IMR-90 (cell line): ENCODE measurements at regions not wholly inside any gene's neighbourhood (a gene's known extent, or its start where the extent isn't known, plus 50 kb on each side); places are given as distances from the start of the nearest gene placed in this dataset.

Source experiments
- ATAC-seq: fragments of 200-7000 bp; cut with Tn5 transposase; 2 replicates; pipeline ENCODE4 v1.9.1; 2020; ENCODE audit warnings: low read depth, mild to moderate bottlenecking, moderate library complexity
- BruUV-seq: library from RNA; stranded (reverse); fragments of 400-500 nt; replicated peaks from 2 replicates; lab custom pipeline; 2021; lab: Mats Ljungman, UMichigan
- CTCF ChIA-PET: fragments of 300-600 bp; formaldehyde crosslinking; extraction: SDS; loops from one replicate; lab custom pipeline; 2021; ENCODE audit warnings: antibody characterized with exemption; lab: Yijun Ruan, JAX
- POLR2A ChIA-PET: fragments of 300-600 bp; sonication (Branson Sonifier 250); formaldehyde crosslinking; loops from one replicate; lab custom pipeline; 2022; ENCODE audit warnings: antibody characterized with exemption; ENCODE audit not compliant: unreplicated experiment; lab: Charles Lee
- DNase-seq: peaks from one replicate; pipeline ENCODE4 v3.0.0; 2013
- H2AFZ ChIP-seq: replicated peaks from 2 replicates; pipeline ENCODE3; 2013; ENCODE audit warnings: low read length, mild to moderate bottlenecking; ENCODE audit not compliant: poor library complexity
- H2AK5ac ChIP-seq: 2 replicates; pipeline ENCODE4 v1.6.1; 2013; ENCODE audit warnings: low read depth, low read length, inconsistent platforms
- H2AK9ac ChIP-seq: replicated peaks from 2 replicates; pipeline ENCODE3; 2013; ENCODE audit warnings: mild to moderate bottlenecking, low read depth, low read length, moderate library complexity; ENCODE audit not compliant: poor library complexity
- H2BK120ac ChIP-seq: 2 replicates; pipeline ENCODE4 v1.6.1; 2013; ENCODE audit warnings: low read depth, low read length, inconsistent platforms
- H2BK15ac ChIP-seq: 3 replicates; pipeline ENCODE4 v1.6.1; 2013; ENCODE audit warnings: low read depth, low read length, inconsistent platforms
- H2BK20ac ChIP-seq: 2 replicates; pipeline ENCODE4 v1.6.1; 2013; ENCODE audit warnings: low read depth, mild to moderate bottlenecking, inconsistent platforms, low read length, moderate library complexity
- H2BK5ac ChIP-seq: 2 replicates; pipeline ENCODE4 v1.6.1; 2013; ENCODE audit warnings: mild to moderate bottlenecking, low read depth, low read length, inconsistent platforms; ENCODE audit not compliant: poor library complexity, severe bottlenecking
- H3K14ac ChIP-seq: replicated peaks from 2 replicates; pipeline ENCODE4 v1.6.1; 2013; ENCODE audit warnings: low read depth, low read length, inconsistent platforms
- H3K18ac ChIP-seq: 2 replicates; pipeline ENCODE4 v1.6.1; 2013; ENCODE audit warnings: low read depth, low read length, control low read depth
- H3K23ac ChIP-seq: 2 replicates; pipeline ENCODE4 v1.6.1; 2013; ENCODE audit warnings: low read depth, low read length, inconsistent platforms
- H3K27ac ChIP-seq: 2 replicates; pipeline ENCODE4 v1.5.1; 2013; ENCODE audit warnings: mild to moderate bottlenecking, control low read depth, low read length; ENCODE audit not compliant: insufficient read depth
- H3K27me3 ChIP-seq: 2 replicates; pipeline ENCODE4 v1.6.1; 2013; ENCODE audit warnings: low read length; ENCODE audit not compliant: control insufficient read depth, insufficient read depth
- H3K36me3 ChIP-seq: 2 replicates; pipeline ENCODE4 v1.6.1; 2013; ENCODE audit warnings: low read length, mixed read lengths; ENCODE audit not compliant: control insufficient read depth, insufficient read depth
- H3K4ac ChIP-seq: 2 replicates; pipeline ENCODE4 v1.6.1; 2013; ENCODE audit warnings: low read depth, low read length, inconsistent platforms
- H3K4me1 ChIP-seq: 2 replicates; pipeline ENCODE4 v1.6.1; 2013; ENCODE audit warnings: low read length, mixed read lengths; ENCODE audit not compliant: control insufficient read depth, insufficient read depth
- H3K4me2 ChIP-seq: 2 replicates; pipeline ENCODE4 v1.6.1; 2013; ENCODE audit warnings: low read depth, mild to moderate bottlenecking, control low read depth, low read length, moderate library complexity
- H3K4me3 ChIP-seq: 2 replicates; pipeline ENCODE4 v1.5.1; 2013; ENCODE audit warnings: low read depth, mild to moderate bottlenecking, control low read depth, low read length, moderate library complexity; ENCODE audit not compliant: insufficient read depth
- H3K56ac ChIP-seq: 2 replicates; pipeline ENCODE4 v1.6.1; 2013; ENCODE audit warnings: low read length, inconsistent platforms; ENCODE audit not compliant: insufficient read depth; ENCODE audit errors: extremely low read depth
- H3K79me1 ChIP-seq, 2 experiments: 2 replicates each; pipeline ENCODE4 v1.6.1; 2013; ENCODE audit warnings: low read length in 2 of 2, inconsistent platforms in 1 of 2, low read depth in 1 of 2
- H3K9ac ChIP-seq: 2 replicates; pipeline ENCODE4 v1.6.1; 2013; ENCODE audit warnings: low read depth, low read length, control low read depth
- H3K9me1 ChIP-seq: 2 replicates; pipeline ENCODE4 v1.6.1; 2013; ENCODE audit warnings: low read length, inconsistent platforms; ENCODE audit not compliant: insufficient read depth
- H3K9me3 ChIP-seq: 2 replicates; pipeline ENCODE4 v1.6.1; 2013; ENCODE audit warnings: low read length; ENCODE audit not compliant: control insufficient read depth, insufficient read depth
- H4K20me1 ChIP-seq: 2 replicates; pipeline ENCODE4 v1.6.1; 2013; ENCODE audit warnings: low read length, inconsistent platforms; ENCODE audit not compliant: insufficient read depth
- H4K5ac ChIP-seq: 2 replicates; pipeline ENCODE4 v1.6.1; 2013; ENCODE audit warnings: mild to moderate bottlenecking, low read depth, low read length, control low read depth
- H4K8ac ChIP-seq, 2 experiments: 2 replicates each; pipeline ENCODE4 v1.6.1; 2013; ENCODE audit warnings: low read depth in 2 of 2, low read length in 2 of 2, control low read depth in 1 of 2, inconsistent platforms in 1 of 2
- H4K91ac ChIP-seq: 2 replicates; pipeline ENCODE4 v1.6.1; 2013; ENCODE audit warnings: low read depth, low read length, inconsistent platforms; ENCODE audit not compliant: insufficient read depth
- BHLHE40 ChIP-seq: fragments of 150-350 bp; IDR thresholded peaks from 2 replicates; pipeline ENCODE4 v1.6.1; 2016; ENCODE audit warnings: mild to moderate bottlenecking, low read depth, low read length
- CEBPB ChIP-seq: IDR thresholded peaks from 2 replicates; pipeline ENCODE4 v1.6.1; 2012; ENCODE audit warnings: low read depth, low read length, improper control_type of control experiment
- CHD1 ChIP-seq: IDR thresholded peaks from 2 replicates; pipeline ENCODE4 v1.6.1; 2012; ENCODE audit warnings: low read depth, low read length, improper control_type of control experiment
- CTCF ChIP-seq: conservative IDR thresholded peaks from 2 replicates; pipeline ENCODE4 v1.5.1; 2012; ENCODE audit warnings: mild to moderate bottlenecking, low read depth, low read length, improper control_type of control experiment
- FOS ChIP-seq: fragments of 150-350 bp; IDR thresholded peaks from 2 replicates; pipeline ENCODE4 v1.6.1; 2016; ENCODE audit warnings: low read depth, low read length
- MAFK ChIP-seq: IDR thresholded peaks from 2 replicates; pipeline ENCODE4 v1.6.1; 2012; ENCODE audit warnings: low read depth, low read length, improper control_type of control experiment
- MAZ ChIP-seq: IDR thresholded peaks from 2 replicates; pipeline ENCODE4 v1.6.1; 2012; ENCODE audit warnings: low read depth, mild to moderate bottlenecking, low read length, improper control_type of control experiment, moderate library complexity, borderline replicate concordance
- NFE2L2 ChIP-seq: fragments of 150-350 bp; IDR thresholded peaks from 2 replicates; pipeline ENCODE4 v1.6.1; 2016; ENCODE audit warnings: low read depth, mild to moderate bottlenecking, low read length
- POLR2A ChIP-seq: IDR thresholded peaks from 2 replicates; pipeline ENCODE4 v1.6.1; 2012; ENCODE audit warnings: mild to moderate bottlenecking, low read depth, low read length
- RAD21 ChIP-seq: IDR thresholded peaks from 2 replicates; pipeline ENCODE4 v1.6.1; 2012; ENCODE audit warnings: low read length, improper control_type of control experiment
- RCOR1 ChIP-seq: IDR thresholded peaks from 2 replicates; pipeline ENCODE4 v1.6.1; 2012; ENCODE audit warnings: mild to moderate bottlenecking, low read length, improper control_type of control experiment; ENCODE audit not compliant: insufficient replicate concordance
- RFX5 ChIP-seq: IDR thresholded peaks from 2 replicates; pipeline ENCODE4 v1.8.0; 2012; ENCODE audit warnings: low read depth, mild to moderate bottlenecking, low read length, moderate library complexity
- SMC3 ChIP-seq: fragments of 150-350 bp; IDR thresholded peaks from 2 replicates; pipeline ENCODE4 v1.6.1; 2016; ENCODE audit warnings: low read depth, mild to moderate bottlenecking, antibody characterized with exemption, low read length, moderate library complexity
- USF2 ChIP-seq: fragments of 150-350 bp; IDR thresholded peaks from 2 replicates; pipeline ENCODE4 v1.6.1; 2017; ENCODE audit warnings: mild to moderate bottlenecking, antibody characterized with exemption, low read length, low read depth
- WGBS, 2 experiments: methylation state at CpG; one replicate each; pipeline versions ENCODE4 v1.1.5 to v1.1.7; 2013; ENCODE audit warnings: missing lambda C conversion rate in 2 of 2; ENCODE audit not compliant: insufficient read length in 1 of 2; ENCODE audit errors: extremely low coverage in 2 of 2; 5-methylcytosine and 5-hydroxymethylcytosine counted together
- dilution Hi-C: fragments of 300-500 bp; cut with HindIII; formaldehyde crosslinking; loops from one replicate; pipeline ENCODE4 v1.14.3; 2018; ENCODE audit warnings: low sequenced_read_pairs; ENCODE audit not compliant: unreplicated experiment
- in situ Hi-C: fragments of 300-500 bp; cut with MboI; formaldehyde crosslinking; loops from 3 replicates; pipeline ENCODE4 v1.14.3; 2019; ENCODE audit warnings: low sequenced_read_pairs, inconsistent platforms, mixed read lengths
- intact Hi-C: fragments of 100-400 bp; cut with micrococcal nuclease; formaldehyde crosslinking; loops from 2 replicates; pipeline ENCODE4 v1.10.0; 2022
- TF ChIP-seq, protein P1 (sequence below): fragments of 150-350 bp; IDR thresholded peaks from 2 replicates; pipeline ENCODE4 v1.6.1; 2016; ENCODE audit warnings: low read depth, mild to moderate bottlenecking, low read length, moderate library complexity, borderline replicate concordance

DNA sequence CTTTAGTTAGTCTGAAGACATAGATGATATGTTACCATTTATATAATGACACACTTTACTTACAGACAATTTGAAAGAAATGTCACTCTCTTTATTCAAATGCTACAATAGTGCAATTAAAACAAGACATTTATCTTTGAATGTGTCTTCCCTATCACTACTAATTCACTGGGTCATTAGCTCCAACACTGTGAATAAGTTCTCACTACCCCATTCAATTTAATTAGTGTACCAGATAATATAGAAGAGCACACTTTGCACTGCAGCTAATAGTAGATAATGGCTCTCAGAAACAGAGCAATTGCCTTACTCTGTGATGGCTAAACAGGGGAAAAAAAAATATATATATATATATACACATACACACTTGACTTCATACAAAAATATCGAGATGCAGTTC is 497.0 kb downstream of the DTWD2 start:
- Histone ChIP-seq H4K8ac (no peak overlapping the region), H2BK5ac (no peak overlapping the region), H2BK15ac (no peak overlapping the region), H2AK9ac (no peak overlapping the region), H2AK5ac (no peak overlapping the region), H2BK120ac (no peak overlapping the region), H3K23ac (no peak overlapping the region), H3K4me1 (no peaks in the 10 kb centered on the region), H3K27me3 (no peaks in the 10 kb centered on the region), H3K4ac (no peak overlapping the region), H3K36me3 (no peaks in the 10 kb centered on the region), H4K20me1 (no peaks in the 10 kb centered on the region), H3K4me3 (no peak overlapping the region), H3K27ac (no peak overlapping the region), H3K9me3 (peaks cover 9% of the 10 kb centered on the region), H4K91ac (no peak overlapping the region), H3K9me1 (no peaks in the 10 kb centered on the region), H3K56ac (no peak overlapping the region), H3K14ac (no peak overlapping the region), H3K4me2 (no peak overlapping the region), H2BK20ac (no peak overlapping the region), H3K79me1 (no peaks in the 10 kb centered on the region), H3K18ac (no peak overlapping the region), H3K9ac (no peak overlapping the region), H4K5ac (no peak overlapping the region), H2AFZ (no peak overlapping the region)
- dilution Hi-C loops (no loop called here), in situ Hi-C loops (no loop called here), intact Hi-C loops (no loop called here)
- POLR2A ChIA-PET, result no interaction called here
- no TSS peak for BruUV-seq
- no peak for DNase-seq
- TF ChIP-seq CTCF (no peak), CHD1 (no peak), MAFK (no peak), RFX5 (no peak), BHLHE40 (no peak), POLR2A (no peak), CEBPB (no peak), NFE2L2 (no peak), SMC3 (no peak), FOS (no peak), RCOR1 (no peak), MAZ (no peak), USF2 (no peak), RAD21 (no peak)
- TF ChIP-seq, protein P1, sequence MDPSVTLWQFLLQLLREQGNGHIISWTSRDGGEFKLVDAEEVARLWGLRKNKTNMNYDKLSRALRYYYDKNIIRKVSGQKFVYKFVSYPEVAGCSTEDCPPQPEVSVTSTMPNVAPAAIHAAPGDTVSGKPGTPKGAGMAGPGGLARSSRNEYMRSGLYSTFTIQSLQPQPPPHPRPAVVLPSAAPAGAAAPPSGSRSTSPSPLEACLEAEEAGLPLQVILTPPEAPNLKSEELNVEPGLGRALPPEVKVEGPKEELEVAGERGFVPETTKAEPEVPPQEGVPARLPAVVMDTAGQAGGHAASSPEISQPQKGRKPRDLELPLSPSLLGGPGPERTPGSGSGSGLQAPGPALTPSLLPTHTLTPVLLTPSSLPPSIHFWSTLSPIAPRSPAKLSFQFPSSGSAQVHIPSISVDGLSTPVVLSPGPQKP, result no peak
- CTCF ChIA-PET, result no interaction called here
- WGBS, 2 experiments, result no CpG with 5 or more reads among the region's 1 CpG
- ATAC-seq, result no peak
